Memory B cell (primary cell): ENCODE measurements at regions not wholly inside any gene's neighbourhood (a gene's known extent, or its start where the extent isn't known, plus 50 kb on each side); places are given as distances from the start of the nearest gene placed in this dataset.
"Not testable (repeated sequence)": the region's sequence is repeated elsewhere in the genome, so short reads cannot be mapped to it uniquely, and the experiment has no call there.

Experiments
- ATAC-seq: fragments of 150-1000 bp; cut with Tn5 transposase; 2 replicates; pipeline ENCODE4 v1.10.0; 2021; ENCODE audit warnings: low read depth, mild to moderate bottlenecking, moderate library complexity
- DNase-seq, 2 donors: peaks; one replicate each; pipeline ENCODE4 v3.0.0; 2022; ENCODE audit warnings: low spot score in 2 of 2
- H3K27ac Mint-ChIP-seq: one replicate; pipeline ENCODE4 v1.8.0; 2022; ENCODE audit warnings: mild to moderate bottlenecking, moderate library complexity, mixed read lengths
- H3K27me3 Mint-ChIP-seq: one replicate; pipeline ENCODE4 v1.8.0; 2022; ENCODE audit warnings: mixed read lengths
- H3K36me3 Mint-ChIP-seq: one replicate; pipeline ENCODE4 v1.8.0; 2022; ENCODE audit warnings: mild to moderate bottlenecking, mixed read lengths
- H3K4me1 Mint-ChIP-seq: one replicate; pipeline ENCODE4 v1.8.0; 2022; ENCODE audit warnings: mixed read lengths
- H3K4me3 Mint-ChIP-seq: one replicate; pipeline ENCODE4 v1.8.0; 2022; ENCODE audit warnings: mild to moderate bottlenecking, moderate library complexity, mixed read lengths
- H3K9me3 Mint-ChIP-seq: one replicate; pipeline ENCODE4 v1.8.0; 2022; ENCODE audit warnings: mixed read lengths

DNA sequence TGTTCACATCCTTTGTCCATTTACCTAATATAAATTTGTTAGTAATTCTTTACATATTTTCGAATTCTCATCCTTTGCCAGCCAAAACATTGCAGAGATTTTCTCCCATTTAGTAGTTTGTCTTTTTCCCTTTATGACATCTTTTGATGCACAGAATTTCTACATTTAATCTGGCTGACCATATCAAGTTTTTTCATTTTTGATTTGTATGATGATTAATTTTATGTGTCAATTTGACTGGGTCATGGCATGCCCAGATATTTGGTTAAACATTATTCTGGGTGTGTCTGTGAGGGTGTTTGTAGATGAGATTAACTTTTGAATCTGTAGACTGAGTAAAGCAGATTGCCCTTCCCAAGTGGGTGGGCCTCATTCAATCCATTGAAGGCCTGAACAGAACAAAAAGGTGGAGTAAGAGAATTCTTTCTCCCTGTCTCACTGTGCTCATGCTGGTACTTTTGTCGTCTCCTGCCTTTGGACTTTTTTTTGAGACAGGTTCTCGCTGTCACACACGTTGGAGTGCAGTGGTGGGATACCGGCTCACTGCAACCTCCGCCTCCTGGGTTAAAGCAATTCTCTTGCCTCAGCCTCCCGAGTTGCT, 72.1 kb upstream of the EPB41L1 start:
- ATAC-seq, result no peak
- no peak for DNase-seq
- Mint-ChIP-seq H3K36me3 (peaks cover 2% of the 10 kb centered on the region), H3K4me3 (no peak overlapping the region), H3K27ac (no peak overlapping the region), H3K9me3 (peaks cover 2% of the 10 kb centered on the region), H3K4me1 (no peaks in the 10 kb centered on the region), H3K27me3 (peaks cover 8% of the 10 kb centered on the region)

DNA sequence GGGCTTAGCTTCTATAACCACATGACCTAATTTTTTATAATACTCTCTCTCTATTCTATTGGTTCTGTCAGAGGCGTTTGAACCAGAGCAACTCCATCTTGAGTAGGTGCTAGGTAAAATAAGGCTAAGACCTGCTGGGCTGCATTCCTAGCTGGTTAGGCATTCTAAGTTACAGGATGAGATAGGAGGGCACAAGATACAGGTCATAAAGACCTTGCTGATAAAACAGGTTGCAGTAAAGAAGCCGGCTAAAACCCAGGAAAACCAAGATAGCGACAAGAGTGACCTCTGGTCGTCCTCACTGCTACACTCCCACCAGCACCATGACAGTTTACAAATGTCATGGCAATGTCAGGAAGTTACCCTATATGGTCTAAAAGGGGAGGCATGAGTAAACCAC, 71.3 kb upstream of the EPB41L1 start:
- not testable (repeated sequence) for H3K4me3 Mint-ChIP-seq, H3K36me3 Mint-ChIP-seq, ATAC-seq, H3K4me1 Mint-ChIP-seq, H3K27me3 Mint-ChIP-seq, H3K27ac Mint-ChIP-seq, H3K9me3 Mint-ChIP-seq, DNase-seq

DNA sequence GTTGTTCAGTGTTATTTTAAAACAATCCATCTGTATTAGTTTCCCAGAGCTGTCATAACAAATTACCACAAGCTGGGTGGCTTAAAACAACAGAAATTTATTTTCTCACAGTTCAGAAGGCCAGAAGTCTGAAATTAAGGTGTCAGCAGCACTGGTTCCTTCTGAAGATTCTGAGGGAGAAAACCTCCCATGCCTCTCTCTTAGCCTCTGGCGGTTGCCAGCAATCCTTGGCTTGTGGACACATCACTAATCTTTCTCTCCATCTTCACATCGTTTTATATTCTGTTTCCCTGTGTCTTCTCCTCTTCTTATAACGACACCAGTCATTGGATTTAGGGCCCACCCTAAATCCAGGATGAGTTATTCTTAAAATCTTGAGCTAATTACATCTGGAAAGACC, 70.2 kb upstream of the EPB41L1 start:
- no peaks in the 10 kb centered on the region for H3K4me1 Mint-ChIP-seq
- peaks cover 2% of the 10 kb centered on the region for H3K9me3 Mint-ChIP-seq
- H3K4me3 Mint-ChIP-seq, result no peak overlapping the region
- peaks cover 7% of the 10 kb centered on the region for H3K27me3 Mint-ChIP-seq
- no peak for ATAC-seq
- peaks cover 2% of the 10 kb centered on the region for H3K36me3 Mint-ChIP-seq
- no peak for DNase-seq
- H3K27ac Mint-ChIP-seq, result no peak overlapping the region

DNA sequence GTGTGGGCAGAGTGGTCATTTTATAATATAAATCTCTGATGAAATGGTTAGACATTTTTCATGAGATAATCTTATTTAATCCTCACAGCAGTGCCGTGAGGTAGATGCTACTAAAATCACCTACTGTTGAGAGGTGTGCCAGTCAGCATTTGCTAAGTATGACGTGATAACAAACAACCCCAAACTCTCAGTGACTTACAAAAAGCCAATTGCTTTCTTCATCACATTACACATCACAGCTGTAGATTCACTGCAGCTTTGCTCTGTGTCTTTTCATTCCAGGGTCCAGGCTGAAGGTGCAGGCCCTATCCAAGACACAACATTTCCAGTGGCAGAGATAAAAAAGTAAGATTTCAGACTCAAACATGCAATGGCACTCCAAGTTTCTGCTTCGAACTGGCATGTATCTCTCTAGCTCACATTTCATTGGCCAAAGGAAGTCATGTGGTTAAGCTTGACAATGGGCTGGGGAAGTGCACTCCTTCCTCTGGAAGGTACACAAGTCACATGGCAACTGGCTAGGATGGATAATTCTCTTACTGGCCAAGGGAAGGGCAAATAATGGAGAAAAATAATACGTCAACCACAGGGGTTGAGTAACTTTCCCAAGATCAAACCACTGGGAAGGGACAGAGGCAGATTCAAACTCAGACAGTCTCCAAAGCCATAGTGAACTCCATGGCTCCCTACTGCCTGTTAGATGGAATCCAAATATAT, 69.5 kb upstream of the EPB41L1 start:
- Mint-ChIP-seq H3K4me3 (no peak overlapping the region), H3K27ac (no peak overlapping the region), H3K9me3 (peaks cover 2% of the 10 kb centered on the region), H3K36me3 (peaks cover 4% of the 10 kb centered on the region), H3K27me3 (peaks cover 7% of the 10 kb centered on the region), H3K4me1 (no peaks in the 10 kb centered on the region)
- ATAC-seq, result no peak
- no peak for DNase-seq

DNA sequence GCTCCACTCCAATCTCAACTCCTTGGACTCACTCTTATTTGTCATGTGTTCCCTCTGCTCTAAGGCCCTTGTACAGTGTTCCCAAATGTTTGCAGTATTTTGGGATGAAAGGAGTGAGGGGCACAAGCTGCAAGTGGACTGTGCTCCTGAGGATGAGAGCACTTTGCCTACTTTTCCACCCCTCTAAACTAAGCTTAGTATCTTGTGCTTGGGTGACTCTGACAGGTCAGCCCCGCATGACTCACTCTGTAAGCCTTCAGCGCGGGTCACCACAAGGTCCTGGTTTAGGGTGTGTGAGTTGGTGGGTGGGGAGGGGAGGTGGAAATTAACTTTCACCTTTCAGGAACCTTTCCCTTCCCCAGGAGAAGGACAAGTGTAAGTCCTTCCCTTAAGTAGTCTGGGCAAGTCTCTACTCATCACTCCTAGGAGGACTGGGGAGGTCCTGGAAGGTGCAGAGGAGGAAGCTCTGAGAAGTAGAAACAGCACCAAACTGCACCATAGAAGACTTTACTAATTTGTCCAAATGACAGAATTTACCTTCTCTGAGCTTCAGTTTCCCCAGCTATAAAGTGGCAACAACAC, 68.8 kb upstream of the EPB41L1 start:
- DNase-seq (no peak), ATAC-seq (no peak)
- H3K36me3 Mint-ChIP-seq, result peaks cover 4% of the 10 kb centered on the region
- peaks cover 7% of the 10 kb centered on the region for H3K27me3 Mint-ChIP-seq
- H3K27ac Mint-ChIP-seq, result no peak overlapping the region
- no peaks in the 10 kb centered on the region for H3K4me1 Mint-ChIP-seq
- no peak overlapping the region for H3K4me3 Mint-ChIP-seq
- H3K9me3 Mint-ChIP-seq, result peaks cover 2% of the 10 kb centered on the region

DNA sequence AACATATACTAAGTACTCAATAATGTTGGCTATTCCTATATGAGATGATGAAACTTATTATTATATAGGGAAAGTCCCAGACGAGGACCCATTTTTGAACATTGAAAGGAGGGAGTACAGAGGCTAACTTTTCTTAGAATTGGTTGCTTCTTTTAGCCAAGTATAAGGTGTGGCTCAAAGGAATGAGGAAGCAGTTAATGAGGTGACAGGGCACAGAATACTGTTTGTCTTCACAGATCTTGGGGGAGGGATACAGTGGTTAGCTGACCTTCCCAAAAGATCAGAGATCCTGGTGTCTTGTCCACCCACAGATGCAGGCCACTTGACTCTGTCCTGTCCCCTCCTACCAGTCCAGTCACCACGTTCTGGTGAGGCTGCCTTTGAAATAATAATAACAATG, 67.8 kb upstream of the EPB41L1 start:
- peak; percentile 54 for ATAC-seq
- Mint-ChIP-seq H3K27ac (no peak overlapping the region), H3K9me3 (peaks cover 2% of the 10 kb centered on the region), H3K36me3 (peaks cover 4% of the 10 kb centered on the region), H3K27me3 (peaks cover 12% of the 10 kb centered on the region), H3K4me1 (no peaks in the 10 kb centered on the region), H3K4me3 (no peak overlapping the region)
- no peak for DNase-seq

DNA sequence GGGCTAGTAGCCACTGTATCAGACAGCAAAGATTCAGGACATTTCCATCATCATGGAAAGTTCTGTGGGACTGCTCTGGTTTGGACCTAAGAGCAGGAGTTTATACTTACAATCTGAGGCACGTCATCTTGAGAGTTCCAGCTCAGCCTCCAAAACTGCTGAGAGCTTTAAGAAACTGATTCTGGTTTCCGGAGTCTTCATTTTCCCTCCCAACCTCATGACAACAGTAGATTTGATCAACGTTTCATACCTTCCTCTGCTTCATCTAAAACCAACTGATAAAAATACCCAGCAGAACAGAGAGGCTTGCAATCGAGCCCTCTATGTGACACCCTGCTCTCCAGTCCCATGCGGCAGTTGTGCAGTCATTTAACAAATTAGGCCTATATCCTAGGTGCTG, 64.3 kb upstream of the EPB41L1 start:
- peaks cover 7% of the 10 kb centered on the region for H3K4me1 Mint-ChIP-seq
- DNase-seq, result no peak
- no peak overlapping the region for H3K4me3 Mint-ChIP-seq
- H3K9me3 Mint-ChIP-seq, result no peaks in the 10 kb centered on the region
- peaks cover 5% of the 10 kb centered on the region for H3K36me3 Mint-ChIP-seq
- peaks cover 15% of the 10 kb centered on the region for H3K27me3 Mint-ChIP-seq
- ATAC-seq, result no peak
- H3K27ac Mint-ChIP-seq, result no peak overlapping the region

DNA sequence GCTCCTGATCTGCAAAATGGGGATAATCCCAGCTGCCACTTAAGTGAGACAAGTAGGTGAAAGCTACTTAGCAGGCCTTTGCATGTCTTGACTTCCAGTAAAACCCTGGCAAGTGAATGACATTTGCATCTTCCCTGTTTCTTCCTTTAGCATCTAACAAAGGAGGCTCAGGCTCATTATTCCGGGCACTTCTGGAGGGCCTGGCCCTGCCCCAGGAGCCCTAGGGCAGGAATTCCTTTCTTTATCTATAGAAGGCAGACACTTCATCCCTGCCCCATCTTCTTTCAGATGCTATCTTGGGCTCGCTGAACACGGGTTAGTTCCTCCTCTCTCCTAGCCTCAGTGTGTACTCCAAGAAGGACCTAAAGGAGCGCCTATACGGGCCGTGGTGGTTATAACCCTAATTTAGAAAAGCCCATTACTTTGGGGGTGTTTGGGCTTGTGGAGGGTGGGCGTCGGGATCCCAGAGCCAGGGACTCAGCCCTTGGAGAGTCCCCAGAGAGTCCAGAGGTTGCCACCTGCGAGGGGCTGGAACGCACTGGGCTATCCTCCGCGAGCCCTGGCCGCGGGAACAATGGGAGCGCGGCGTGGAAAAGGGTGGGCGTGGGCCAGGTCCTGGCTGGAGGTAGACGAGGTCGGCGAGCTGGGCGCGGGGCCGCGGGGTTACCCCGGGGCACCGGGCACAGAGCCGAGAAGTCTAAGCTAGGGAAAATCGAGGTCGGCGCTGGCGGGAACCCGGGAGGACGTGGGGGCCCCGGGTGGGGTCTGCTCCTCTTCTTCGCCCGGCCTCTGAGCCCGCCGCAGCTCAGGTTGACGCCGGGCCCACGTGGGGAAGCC, 62.8 kb upstream of the EPB41L1 start:
- Mint-ChIP-seq H3K27me3 (peaks cover 15% of the 10 kb centered on the region), H3K36me3 (peaks cover 5% of the 10 kb centered on the region), H3K9me3 (no peaks in the 10 kb centered on the region), H3K27ac (no peak overlapping the region), H3K4me3 (peak overlapping the region; percentile 74), H3K4me1 (peaks cover 9% of the 10 kb centered on the region)
- peak in 1 of 2 donors; percentile 23 for DNase-seq
- ATAC-seq, result no peak

DNA sequence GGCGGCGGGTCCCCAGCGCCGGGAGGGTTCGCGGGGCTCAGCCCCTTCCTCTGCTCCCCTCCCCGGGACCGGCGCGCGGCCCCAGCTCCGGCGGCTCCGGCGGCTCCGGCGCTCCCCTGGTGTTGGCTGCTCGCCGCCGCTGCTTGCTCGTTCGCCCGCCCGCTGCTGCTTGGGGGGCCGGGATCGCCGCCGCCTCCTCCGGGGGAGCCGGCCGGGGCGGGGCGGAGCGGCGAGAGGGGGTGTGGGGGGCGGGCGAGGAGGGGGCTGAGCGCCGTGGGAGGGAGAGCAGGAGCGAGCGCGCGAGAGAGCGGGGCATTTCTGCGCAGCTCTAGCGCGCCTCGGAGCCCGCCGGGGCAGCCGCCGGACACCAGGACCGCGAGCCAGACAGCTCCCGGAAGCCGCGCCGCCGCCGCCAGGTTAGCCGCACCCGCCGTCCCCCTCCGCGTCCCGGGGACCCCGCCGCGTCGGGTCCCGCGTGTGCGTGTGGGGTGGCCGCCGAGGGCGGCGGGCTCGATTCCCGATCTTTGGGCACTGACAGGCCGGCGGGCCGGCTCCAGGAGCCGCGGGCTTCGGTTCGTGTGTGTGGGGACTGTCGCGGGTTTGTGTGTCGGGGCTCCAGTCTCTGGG, 62.0 kb upstream of the EPB41L1 start:
- peak overlapping the region; percentile 85 for H3K27ac Mint-ChIP-seq
- ATAC-seq (peak; percentile 26), DNase-seq (peak in 1 of 2 donors; percentile 38)
- H3K4me3 Mint-ChIP-seq, result peak overlapping the region; percentile 95
- peaks cover 15% of the 10 kb centered on the region for H3K27me3 Mint-ChIP-seq
- H3K36me3 Mint-ChIP-seq, result peaks cover 5% of the 10 kb centered on the region
- H3K9me3 Mint-ChIP-seq, result no peaks in the 10 kb centered on the region
- peaks cover 11% of the 10 kb centered on the region for H3K4me1 Mint-ChIP-seq

DNA sequence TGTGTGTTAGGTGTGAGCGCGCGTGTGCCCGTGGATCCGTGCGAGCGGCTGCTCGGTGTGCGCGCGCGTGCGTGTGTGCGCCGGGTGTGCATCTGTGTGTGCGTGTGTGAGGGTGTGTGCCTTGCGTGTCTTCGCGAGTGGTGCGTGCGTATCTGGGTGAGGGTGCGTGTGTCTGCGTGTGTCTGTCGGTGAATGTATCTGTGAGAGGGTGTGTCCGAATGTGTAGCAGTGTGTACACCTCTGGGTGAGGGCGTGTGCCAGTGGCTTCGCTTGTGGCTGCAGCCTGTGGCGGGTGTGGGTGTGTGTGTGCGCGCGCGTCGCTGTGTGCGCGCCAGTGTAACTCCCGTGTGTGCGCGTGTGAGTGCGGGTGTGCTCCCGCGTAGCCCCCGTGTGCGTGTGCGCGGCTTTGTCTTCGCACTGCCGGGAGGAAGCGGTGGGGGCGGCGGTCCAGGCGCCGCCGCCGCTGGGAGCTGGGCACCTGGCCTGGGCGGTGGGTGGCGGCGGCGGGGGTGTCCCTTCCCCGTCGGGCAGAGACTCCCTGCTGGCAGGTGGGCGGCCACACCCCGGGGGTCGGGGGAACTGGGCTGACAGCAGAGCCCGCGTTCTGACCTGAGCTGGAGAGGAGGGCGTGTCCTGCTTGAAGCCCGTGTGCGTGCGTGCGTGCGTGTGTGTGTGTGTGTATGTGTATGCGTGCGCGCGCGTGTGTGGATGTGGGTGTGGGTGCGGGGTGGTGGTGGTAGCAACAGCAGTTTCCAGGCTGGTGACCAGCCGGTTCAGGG, 61.3 kb upstream of the EPB41L1 start:
- H3K4me1 Mint-ChIP-seq, result peaks cover 17% of the 10 kb centered on the region
- peak; percentile 60 for ATAC-seq
- H3K36me3 Mint-ChIP-seq, result peaks cover 5% of the 10 kb centered on the region
- no peaks in the 10 kb centered on the region for H3K9me3 Mint-ChIP-seq
- peak; percentile 32 to 44 for DNase-seq
- H3K27ac Mint-ChIP-seq, result peak overlapping the region; percentile 85
- H3K4me3 Mint-ChIP-seq, result peak overlapping the region; percentile 95
- H3K27me3 Mint-ChIP-seq, result peaks cover 15% of the 10 kb centered on the region

DNA sequence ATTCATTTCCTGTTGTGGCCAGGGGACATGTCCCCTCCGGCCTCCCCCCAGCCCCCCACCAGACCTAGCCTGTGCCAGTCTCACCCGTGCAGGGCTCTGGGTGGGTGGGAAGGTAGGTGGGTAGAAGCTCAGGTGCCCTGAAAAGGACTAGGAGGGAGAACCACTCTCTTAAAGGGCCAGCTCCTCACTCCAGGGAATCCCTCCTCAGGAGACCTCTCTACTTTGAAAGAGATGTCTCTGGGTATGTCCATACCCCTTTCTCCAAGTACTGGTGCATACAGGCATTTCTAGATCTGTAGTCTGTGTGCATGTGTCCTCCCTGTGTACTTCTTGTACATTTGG, 60.8 kb upstream of the EPB41L1 start:
- H3K27me3 Mint-ChIP-seq, result peaks cover 15% of the 10 kb centered on the region
- H3K4me1 Mint-ChIP-seq, result peaks cover 22% of the 10 kb centered on the region
- peak overlapping the region; percentile 95 for H3K4me3 Mint-ChIP-seq
- DNase-seq (no peak), ATAC-seq (no peak)
- H3K27ac Mint-ChIP-seq, result no peak overlapping the region
- H3K9me3 Mint-ChIP-seq, result no peaks in the 10 kb centered on the region
- peaks cover 5% of the 10 kb centered on the region for H3K36me3 Mint-ChIP-seq

DNA sequence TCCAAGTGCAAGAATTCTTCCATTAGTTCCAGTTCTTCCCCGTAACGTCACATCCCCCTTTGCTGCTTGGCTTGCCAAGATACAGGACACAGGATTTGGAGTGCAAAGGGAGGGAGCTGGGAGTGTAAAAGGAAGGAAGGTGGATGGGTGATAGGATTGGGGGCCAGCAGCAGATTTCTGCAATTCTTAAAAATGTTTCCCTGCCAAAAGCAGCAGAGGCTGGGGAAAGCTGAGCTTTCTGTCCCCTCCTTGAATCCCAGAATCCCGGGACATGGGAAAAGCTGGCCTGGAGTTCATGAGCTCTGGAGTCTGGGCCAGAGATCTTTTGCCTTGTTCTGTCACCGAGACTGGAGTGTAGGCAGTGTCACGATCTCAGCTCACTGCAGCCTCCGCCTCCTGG, 60.0 kb upstream of the EPB41L1 start:
- Mint-ChIP-seq H3K4me3 (no peak overlapping the region), H3K4me1 (peaks cover 24% of the 10 kb centered on the region), H3K27ac (no peak overlapping the region), H3K36me3 (peaks cover 5% of the 10 kb centered on the region), H3K9me3 (no peaks in the 10 kb centered on the region), H3K27me3 (peaks cover 15% of the 10 kb centered on the region)
- ATAC-seq (no peak), DNase-seq (no peak)

DNA sequence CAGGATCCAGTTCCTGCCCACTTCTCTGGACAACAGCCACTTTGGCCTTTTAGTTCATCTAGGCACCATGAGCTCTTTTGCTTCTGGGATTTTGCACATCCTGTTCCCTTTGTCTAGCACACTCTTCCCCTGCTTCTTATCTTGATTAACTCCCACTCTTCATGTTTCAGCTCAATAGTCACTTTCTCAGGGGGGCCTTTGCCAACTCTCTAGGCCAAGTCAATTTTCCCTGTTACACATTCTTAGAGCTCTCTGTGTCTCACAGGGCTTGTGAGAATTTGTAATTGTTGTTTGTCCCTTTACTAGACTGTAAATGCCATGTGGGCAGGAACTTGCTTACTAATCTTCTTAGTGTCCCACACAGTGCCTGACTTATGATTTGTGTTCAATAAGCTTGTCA, 58.1 kb upstream of the EPB41L1 start:
- no peaks in the 10 kb centered on the region for H3K9me3 Mint-ChIP-seq
- H3K4me3 Mint-ChIP-seq, result no peak overlapping the region
- H3K27ac Mint-ChIP-seq, result no peak overlapping the region
- H3K4me1 Mint-ChIP-seq, result peaks cover 24% of the 10 kb centered on the region
- ATAC-seq (no peak), DNase-seq (no peak)
- peaks cover 11% of the 10 kb centered on the region for H3K27me3 Mint-ChIP-seq
- H3K36me3 Mint-ChIP-seq, result peaks cover 3% of the 10 kb centered on the region
